Hypothalamus (tissue), 51 donors: ENCODE measurements at regions not wholly inside any gene's neighbourhood (a gene's known extent, or its start where the extent isn't known, plus 50 kb on each side); places are given as distances from the start of the nearest gene placed in this dataset.
A peak's percentile ranks its signal among the peaks of the same experiment; 100 is the strongest.
"Not testable (repeated sequence)": the region's sequence is repeated elsewhere in the genome, so short reads cannot be mapped to it uniquely, and the experiment has no call there.

ENCODE experiments used
- DNase-seq, 51 donors: peaks; one replicate each; lab custom pipeline; 2025; lab: John Stamatoyannopoulos, UW

- DNase-seq, result no peak
Observed at GRCh38 chr12:63508543-63508942, 159.8 kb downstream of the DPY19L2 start.

GRCh38 chr12:63499567-63499966 lies 168.7 kb downstream of the DPY19L2 start:
- DNase-seq, result no peak

- DNase-seq, result no peak
Observed at GRCh38 chr12:63498239-63498638, 170.1 kb downstream of the DPY19L2 start.

GRCh38 chr12:63496654-63497053 lies 171.6 kb downstream of the DPY19L2 start:
- DNase-seq, result no peak

GRCh38 chr12:63495974-63496373 lies 172.3 kb downstream of the DPY19L2 start:
- no peak for DNase-seq

GRCh38 chr12:63493357-63493756 lies 174.9 kb downstream of the DPY19L2 start:
- DNase-seq, result peak in 1 of 51 donors; percentile 1

- no peak for DNase-seq
Observed at GRCh38 chr12:63480186-63480585, 188.1 kb downstream of the DPY19L2 start.

- no peak for DNase-seq
Observed at GRCh38 chr12:63470161-63470560, 198.1 kb downstream of the DPY19L2 start.

GRCh38 chr12:63467951-63468350 lies 200.3 kb downstream of the DPY19L2 start:
- DNase-seq, result no peak

GRCh38 chr12:63457857-63458256 lies 210.4 kb downstream of the DPY19L2 start:
- no peak for DNase-seq

- DNase-seq, result no peak
Observed at GRCh38 chr12:63457428-63457827, 210.9 kb downstream of the DPY19L2 start.

- no peak for DNase-seq
Observed at GRCh38 chr12:63450816-63451215, 217.5 kb downstream of the DPY19L2 start.

GRCh38 chr12:63450334-63450733 lies 218.0 kb downstream of the DPY19L2 start:
- DNase-seq, result no peak

- peak in 1 of 51 donors; percentile 6 for DNase-seq
Observed at GRCh38 chr12:63445224-63445880, 222.9 kb downstream of the DPY19L2 start.

GRCh38 chr12:63440048-63440447 lies 228.2 kb downstream of the DPY19L2 start:
- no peak for DNase-seq

GRCh38 chr12:63434384-63434783 lies 233.9 kb downstream of the DPY19L2 start:
- not testable (repeated sequence) for DNase-seq

- DNase-seq, result not testable (repeated sequence)
Observed at GRCh38 chr12:63427969-63428368, 240.3 kb downstream of the DPY19L2 start.

- DNase-seq, result not testable (repeated sequence)
Observed at GRCh38 chr12:63427029-63427428, 241.3 kb downstream of the DPY19L2 start.

GRCh38 chr12:63424671-63425070 lies 243.6 kb downstream of the DPY19L2 start:
- no peak for DNase-seq

- DNase-seq, result no peak
Observed at GRCh38 chr12:63423839-63424238, 244.5 kb downstream of the DPY19L2 start.

- peak in 1 of 51 donors; percentile 1 for DNase-seq
Observed at GRCh38 chr12:63420206-63420644, 248.1 kb downstream of the DPY19L2 start.

GRCh38 chr12:63419154-63419553 lies 249.1 kb downstream of the DPY19L2 start:
- no peak for DNase-seq

GRCh38 chr12:63416788-63417187 lies 251.5 kb downstream of the DPY19L2 start:
- DNase-seq, result no peak
